ENCODE measurements at regions not wholly inside any gene's neighbourhood (a gene's known extent, or its start where the extent isn't known, plus 50 kb on each side); places are given as distances from the start of the nearest gene placed in this dataset.

GRCh38 chr3:89859757-89860156, 752.3 kb downstream of the EPHA3 start:
- intact Hi-C loops (cut with micrococcal nuclease), result no loop called here
- TF ChIP-seq CTCF (IDR thresholded peaks at IDR 0.05), result no peak
- no peak for TF ChIP-seq EZH2 (IDR thresholded peaks at IDR 0.05; ENCODE audit: borderline replicate concordance, insufficient read depth, low read depth, low read length, poor library complexity, severe bottlenecking)
- H3K4me3 ChIP-seq (ENCODE audit: control extremely low read depth in 1 of 5, extremely low read depth in 1 of 5, insufficient read depth in 1 of 5, low read depth in 2 of 5, low read length in 4 of 5), result no peak overlapping the region
- no peak overlapping the region for H2AFZ ChIP-seq (ENCODE audit: insufficient read depth, low read depth, low read length, poor library complexity, severe bottlenecking)
- no peaks in the 10 kb centered on the region for H3K9me3 ChIP-seq (ENCODE audit: control extremely low read depth in 1 of 3, control insufficient read depth in 2 of 3, insufficient read depth in 1 of 3, low read length in 2 of 3)
- H3K4me1 Mint-ChIP-seq, result no peaks in the 10 kb centered on the region
- H4K20me1 ChIP-seq (ENCODE audit: control insufficient read depth, insufficient read depth, low read length, poor library complexity, severe bottlenecking), result no peaks in the 10 kb centered on the region
- H3K9ac ChIP-seq (ENCODE audit: low read length), result no peak overlapping the region
- no peak overlapping the region for H3K27ac Mint-ChIP-seq
- no peak overlapping the region for H3K27ac ChIP-seq (ENCODE audit: low read length in 2 of 2)
- no peak overlapping the region for H3K4me3 Mint-ChIP-seq
- no peaks in the 10 kb centered on the region for H3K36me3 ChIP-seq (replicated peaks in 1 of 2; ENCODE audit: control extremely low read depth in 1 of 2, control insufficient read depth in 1 of 2, extremely low read depth in 1 of 2, insufficient read depth in 2 of 2, low read length in 1 of 2)
- H3K4me2 ChIP-seq (replicated peaks; ENCODE audit: low read depth, low read length, poor library complexity, severe bottlenecking), result no peak overlapping the region
- CTCF ChIA-PET, result no interaction called here
- POLR2A ChIA-PET, result no interaction called here
- H3K4me1 ChIP-seq (ENCODE audit: control insufficient read depth in 2 of 2, insufficient read depth in 2 of 2, low read length in 2 of 2), result no peaks in the 10 kb centered on the region
- no peak for ATAC-seq (ENCODE audit: low read depth)
- no CpG with 5 or more reads among the region's 2 CpGs for whole genome bisulfite sequencing (ENCODE audit: insufficient coverage)
- no peaks in the 10 kb centered on the region for H3K27me3 ChIP-seq (replicated peaks in 1 of 4; ENCODE audit: control extremely low read depth in 1 of 4, control insufficient read depth in 3 of 4, insufficient read depth in 4 of 4, low read length in 3 of 4)
- peaks cover 8% of the 10 kb centered on the region for H3K9me3 Mint-ChIP-seq (ENCODE audit: insufficient read depth)
- H3K27me3 Mint-ChIP-seq, result no peaks in the 10 kb centered on the region
- H3K79me2 ChIP-seq (ENCODE audit: control insufficient read depth, insufficient read depth, low read length), result no peaks in the 10 kb centered on the region
- DNase-seq, result no peak

- intact Hi-C loops (cut with micrococcal nuclease), result no loop called here
- peaks cover 6% of the 10 kb centered on the region for H3K9me3 Mint-ChIP-seq (ENCODE audit: insufficient read depth)
- H3K4me3 ChIP-seq (ENCODE audit: control extremely low read depth in 1 of 5, extremely low read depth in 1 of 5, insufficient read depth in 1 of 5, low read depth in 2 of 5, low read length in 4 of 5), result no peak overlapping the region
- H3K27ac ChIP-seq (ENCODE audit: low read length in 2 of 2), result no peak overlapping the region
- no peak overlapping the region for H2AFZ ChIP-seq (ENCODE audit: insufficient read depth, low read depth, low read length, poor library complexity, severe bottlenecking)
- no peaks in the 10 kb centered on the region for H3K79me2 ChIP-seq (ENCODE audit: control insufficient read depth, insufficient read depth, low read length)
- ChIA-PET CTCF (no interaction called here), POLR2A (no interaction called here)
- H3K27me3 Mint-ChIP-seq, result no peaks in the 10 kb centered on the region
- H3K4me2 ChIP-seq (replicated peaks; ENCODE audit: low read depth, low read length, poor library complexity, severe bottlenecking), result no peak overlapping the region
- H3K9ac ChIP-seq (ENCODE audit: low read length), result no peak overlapping the region
- no peaks in the 10 kb centered on the region for H3K36me3 ChIP-seq (replicated peaks in 1 of 2; ENCODE audit: control extremely low read depth in 1 of 2, control insufficient read depth in 1 of 2, extremely low read depth in 1 of 2, insufficient read depth in 2 of 2, low read length in 1 of 2)
- WGBS (ENCODE audit: insufficient coverage), result no CpG with 5 or more reads among the region's 1 CpG
- no peaks in the 10 kb centered on the region for H3K4me1 ChIP-seq (ENCODE audit: control insufficient read depth in 2 of 2, insufficient read depth in 2 of 2, low read length in 2 of 2)
- no peaks in the 10 kb centered on the region for H3K27me3 ChIP-seq (replicated peaks in 1 of 4; ENCODE audit: control extremely low read depth in 1 of 4, control insufficient read depth in 3 of 4, insufficient read depth in 4 of 4, low read length in 3 of 4)
- H3K4me1 Mint-ChIP-seq, result no peaks in the 10 kb centered on the region
- DNase-seq (no peak), ATAC-seq (ENCODE audit: low read depth) (no peak)
- H4K20me1 ChIP-seq (ENCODE audit: control insufficient read depth, insufficient read depth, low read length, poor library complexity, severe bottlenecking), result no peaks in the 10 kb centered on the region
- H3K27ac Mint-ChIP-seq, result no peak overlapping the region
- no peaks in the 10 kb centered on the region for H3K9me3 ChIP-seq (ENCODE audit: control extremely low read depth in 1 of 3, control insufficient read depth in 2 of 3, insufficient read depth in 1 of 3, low read length in 2 of 3)
- TF ChIP-seq EZH2 (IDR thresholded peaks at IDR 0.05; ENCODE audit: borderline replicate concordance, insufficient read depth, low read depth, low read length, poor library complexity, severe bottlenecking) (no peak), CTCF (IDR thresholded peaks at IDR 0.05) (no peak)
- H3K4me3 Mint-ChIP-seq, result no peak overlapping the region
Observed at GRCh38 chr3:89867286-89867685, 759.9 kb downstream of the EPHA3 start.
